GM12875 (cell line): ENCODE measurements at regions not wholly inside any gene's neighbourhood (a gene's known extent, or its start where the extent isn't known, plus 50 kb on each side); places are given as distances from the start of the nearest gene placed in this dataset.

Source experiments
- H3K4me3 ChIP-seq: one replicate; pipeline ENCODE4 v1.5.1; 2011; ENCODE audit warnings: low read depth, low read length, control low read depth
- CTCF ChIP-seq: IDR thresholded peaks from 2 replicates; pipeline ENCODE4 v1.5.1; 2011; ENCODE audit warnings: low read depth, mild to moderate bottlenecking, control low read depth, inconsistent platforms, low read length, moderate library complexity, borderline replicate concordance; ENCODE audit not compliant: insufficient read depth

DNA sequence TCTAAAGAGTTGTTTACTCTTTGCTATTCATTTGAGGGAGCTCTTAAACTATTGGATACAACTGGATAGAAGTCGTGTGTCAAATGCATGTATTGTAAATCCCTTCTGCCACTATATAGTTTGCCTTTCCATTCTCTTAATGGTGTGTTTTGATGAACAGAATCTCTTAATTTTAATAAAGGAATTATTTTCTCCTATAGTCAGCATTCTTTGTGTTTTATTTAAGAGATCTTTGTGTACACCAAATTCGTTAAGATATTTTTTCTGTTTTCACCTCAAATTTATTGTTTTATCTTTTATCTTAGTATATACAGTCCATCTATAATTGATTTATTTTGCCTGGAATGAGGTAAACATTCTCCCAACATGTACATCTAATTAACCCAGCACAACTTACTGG, 551.5 kb upstream of the AGTR1 start:
- no peak for TF ChIP-seq CTCF
- no peak overlapping the region for H3K4me3 ChIP-seq

DNA sequence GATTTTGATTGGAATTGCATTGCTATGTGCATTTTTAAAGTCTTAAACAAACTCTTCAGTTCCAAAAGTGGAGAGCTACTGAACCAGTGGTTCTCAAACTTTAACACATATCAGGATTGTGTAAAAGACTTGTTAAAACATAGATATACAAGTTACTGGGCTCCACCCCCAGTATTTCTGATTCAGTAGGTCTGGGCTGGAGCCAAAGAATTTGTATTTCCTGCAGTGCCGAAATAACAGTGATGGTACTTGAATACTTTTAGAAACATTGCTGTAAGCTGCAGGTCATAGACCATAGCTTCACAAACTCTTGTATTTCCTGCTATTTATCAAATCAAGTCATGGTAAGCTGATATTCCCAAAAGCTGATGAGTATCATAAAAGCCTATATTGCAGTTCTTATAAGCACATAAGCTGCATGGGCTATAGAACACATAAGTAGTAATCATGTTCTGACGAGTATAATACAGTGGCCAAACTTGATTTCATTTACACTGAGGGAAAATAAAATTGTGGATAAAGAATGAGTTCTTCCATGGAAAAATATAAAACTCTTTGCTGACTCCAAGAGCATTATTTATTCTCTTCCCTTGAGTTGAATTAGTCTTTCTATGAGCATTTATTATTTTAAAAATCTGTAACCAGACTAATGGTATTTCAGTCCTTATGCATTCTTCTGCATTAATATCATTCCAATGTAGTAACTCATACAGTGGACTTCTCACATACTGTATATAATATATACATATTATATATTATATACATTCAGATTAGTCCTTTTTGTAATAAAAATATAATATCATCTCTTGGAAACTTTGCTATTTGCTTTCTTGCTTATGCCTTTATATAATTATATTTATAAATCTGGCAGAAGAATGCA, 550.5 kb upstream of the AGTR1 start:
- no peak for TF ChIP-seq CTCF
- no peak overlapping the region for H3K4me3 ChIP-seq

DNA sequence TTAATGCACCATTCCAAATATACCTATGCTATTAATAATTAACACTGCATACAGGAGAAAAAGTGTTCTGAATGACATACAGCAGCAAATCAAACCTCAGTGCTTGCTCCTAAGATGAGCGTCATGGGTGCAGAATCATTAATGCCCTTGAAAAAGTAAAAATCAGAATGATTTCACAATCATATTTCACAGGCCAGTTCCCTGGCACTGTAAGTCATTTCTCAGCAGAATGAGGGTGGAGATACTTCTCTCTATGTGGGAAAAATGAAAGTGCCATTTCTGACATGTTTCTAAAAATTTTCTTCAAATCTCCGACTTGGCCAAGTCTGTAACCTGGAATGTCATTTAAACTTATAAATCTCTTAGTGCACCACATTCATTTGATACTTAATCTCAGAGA, 549.8 kb upstream of the AGTR1 start:
- no peak overlapping the region for H3K4me3 ChIP-seq
- no peak for TF ChIP-seq CTCF

DNA sequence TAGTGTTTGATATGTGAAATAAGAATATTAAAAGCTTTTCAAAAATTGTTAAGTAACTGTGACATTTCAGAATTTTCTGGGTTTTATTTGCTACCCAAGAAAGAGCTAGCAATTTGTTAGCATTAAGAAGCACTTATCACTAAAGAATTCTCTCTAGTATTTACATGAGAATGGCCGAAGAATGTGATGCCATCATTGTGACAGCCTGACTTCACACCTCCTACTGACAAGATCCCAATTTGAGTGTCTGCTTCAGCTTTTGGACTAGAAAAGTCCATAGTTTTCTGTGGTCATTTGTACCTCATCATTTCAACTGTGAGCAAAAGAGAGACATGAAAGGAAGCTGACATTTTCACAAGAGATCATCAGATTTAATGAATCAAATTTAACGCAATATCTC, 548.1 kb upstream of the AGTR1 start:
- no peak overlapping the region for H3K4me3 ChIP-seq
- TF ChIP-seq CTCF: no peak

DNA sequence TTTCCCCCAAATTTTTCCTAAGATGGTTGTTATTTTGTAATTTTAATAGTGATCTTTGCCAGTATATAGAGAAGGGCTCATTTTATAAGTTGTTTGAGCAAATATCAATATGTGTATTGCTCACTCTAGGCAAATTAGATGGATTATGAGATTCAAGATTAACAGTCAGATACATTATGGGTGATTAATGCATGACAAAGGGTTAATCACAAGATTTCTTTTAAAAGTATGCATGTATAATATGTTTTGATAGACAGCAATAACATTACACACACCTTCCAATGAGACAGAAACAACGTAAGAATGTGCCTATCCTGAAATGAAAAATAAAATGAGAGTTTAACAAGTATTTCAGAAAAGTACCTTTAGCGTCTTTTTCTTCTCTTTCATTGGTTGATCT, 547.6 kb upstream of the AGTR1 start:
- H3K4me3 ChIP-seq: no peak overlapping the region
- TF ChIP-seq CTCF: no peak

- TF ChIP-seq CTCF: no peak
- no peak overlapping the region for H3K4me3 ChIP-seq
Measured at GRCh38 chr3:148158210-148158609, 539.5 kb upstream of the AGTR1 start.

DNA sequence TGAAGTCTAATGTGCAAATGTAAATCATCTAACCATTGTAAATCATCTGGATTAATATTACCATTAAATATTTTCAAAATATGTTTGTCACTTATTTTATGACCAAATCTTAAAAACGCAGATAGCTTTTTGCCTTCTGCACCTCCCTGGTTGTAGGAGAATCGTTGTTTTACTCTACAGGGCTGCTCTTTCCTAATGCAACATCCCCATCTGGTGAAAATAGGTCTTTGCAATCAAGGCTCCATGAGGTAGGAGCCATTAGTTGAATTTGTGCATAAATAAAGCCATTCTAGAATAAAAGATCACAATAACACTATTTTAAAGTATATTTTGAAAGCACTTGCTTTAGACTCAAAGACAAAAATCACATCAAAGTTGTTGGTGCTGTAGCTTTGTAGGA, 535.6 kb upstream of the AGTR1 start:
- TF ChIP-seq CTCF: no peak
- no peak overlapping the region for H3K4me3 ChIP-seq
